H1 (cell line): ENCODE measurements at regions not wholly inside any gene's neighbourhood (a gene's known extent, or its start where the extent isn't known, plus 50 kb on each side); places are given as distances from the start of the nearest gene placed in this dataset.

Experiments used
- CTCF ChIA-PET: fragments of 300-600 bp; sonication (Branson Sonifier 250); formaldehyde crosslinking; loops from one replicate; lab custom pipeline; 2021; ENCODE audit not compliant: partially characterized antibody; lab: Charles Lee
- POLR2A ChIA-PET: fragments of 300-600 bp; sonication (Branson Sonifier 250); formaldehyde crosslinking; loops from one replicate; lab custom pipeline; 2021; ENCODE audit warnings: inconsistent platforms; ENCODE audit not compliant: partially characterized antibody; lab: Charles Lee
- DNase-seq, 2 experiments: peaks; one replicate each; pipeline versions ENCODE4 v3.0.0 to v3.0.0-alpha.2; 2010 to 2022; ENCODE audit warnings: low spot score in 2 of 2, low read depth in 1 of 2, mixed read lengths in 1 of 2
- FAIRE-seq: peaks from 2 replicates; lab custom pipeline; 2011; peaks lifted over from hg19 to GRCh38; lab: Jason Lieb, UNC
- H2AFZ ChIP-seq: 2 replicates; pipeline ENCODE4 v1.8.1; 2012; ENCODE audit warnings: low read length, inconsistent platforms
- H2AK5ac ChIP-seq: 2 replicates; pipeline ENCODE4 v1.6.1; 2013; ENCODE audit warnings: low read depth, low read length
- H2BK120ac ChIP-seq: replicated peaks from 2 replicates; pipeline ENCODE3; 2013; ENCODE audit warnings: low read depth, low read length, inconsistent platforms
- H2BK12ac ChIP-seq: 2 replicates; pipeline ENCODE4 v1.6.1; 2013; ENCODE audit warnings: low read depth, low read length
- H2BK15ac ChIP-seq: 2 replicates; pipeline ENCODE4 v1.6.1; 2013; ENCODE audit warnings: low read length
- H2BK20ac ChIP-seq: 2 replicates; pipeline ENCODE4 v1.6.1; 2013; ENCODE audit warnings: low read length
- H2BK5ac ChIP-seq: 2 replicates; pipeline ENCODE4 v1.6.1; 2013; ENCODE audit warnings: low read depth, low read length
- H3K14ac ChIP-seq: 2 replicates; pipeline ENCODE4 v1.6.1; 2013; ENCODE audit warnings: inconsistent platforms; ENCODE audit not compliant: insufficient read length
- H3K18ac ChIP-seq: 2 replicates; pipeline ENCODE4 v1.6.1; 2013; ENCODE audit warnings: low read length; ENCODE audit errors: extremely low read depth
- H3K23ac ChIP-seq: 2 replicates; pipeline ENCODE4 v1.6.1; 2013; ENCODE audit warnings: inconsistent platforms; ENCODE audit not compliant: insufficient read length
- H3K23me2 ChIP-seq: 2 replicates; pipeline ENCODE4 v1.6.1; 2013; ENCODE audit warnings: low read depth, low read length
- H3K27ac ChIP-seq: 2 replicates; pipeline ENCODE4 v1.6.1; 2011; ENCODE audit warnings: low read depth, low read length, inconsistent platforms
- H3K27me3 ChIP-seq, 4 experiments: replicated peaks in 1 of 4; 1 replicate in 1 of 4; 2 replicates in 3 of 4; pipeline versions ENCODE4 v1.6.1 to v1.8.1; 2011 to 2013; ENCODE audit warnings: low read length in 3 of 4, mild to moderate bottlenecking in 3 of 4, inconsistent platforms in 2 of 4, mixed read lengths in 2 of 4, moderate library complexity in 1 of 4; ENCODE audit not compliant: control insufficient read depth in 3 of 4, insufficient read depth in 3 of 4; ENCODE audit errors: extremely low read depth in 1 of 4
- H3K36me3 ChIP-seq, 4 experiments: 2 replicates each; pipeline versions ENCODE4 v1.6.1 to v1.8.1; 2011 to 2013; ENCODE audit warnings: mild to moderate bottlenecking in 4 of 4, low read length in 3 of 4, moderate library complexity in 2 of 4, control low read depth in 1 of 4, inconsistent platforms in 1 of 4; ENCODE audit not compliant: insufficient read depth in 4 of 4, control insufficient read depth in 2 of 4
- H3K4ac ChIP-seq: replicated peaks from 2 replicates; pipeline ENCODE3; 2013; ENCODE audit warnings: low read length, low read depth, mixed read lengths, inconsistent platforms; ENCODE audit not compliant: insufficient read length
- H3K4me1 ChIP-seq, 4 experiments: replicated peaks in 1 of 4; 1 replicate in 1 of 4; 2 replicates in 3 of 4; pipeline versions ENCODE4 v1.6.1 to v1.8.1; 2011 to 2013; ENCODE audit warnings: low read length in 3 of 4, inconsistent platforms in 2 of 4, mixed read lengths in 1 of 4; ENCODE audit not compliant: insufficient read depth in 4 of 4, control insufficient read depth in 3 of 4
- H3K4me2 ChIP-seq, 2 experiments: 2 replicates each; pipeline versions ENCODE4 v1.6.1 to v1.8.1; 2011 to 2013; ENCODE audit warnings: low read depth in 2 of 2, low read length in 2 of 2, control low read depth in 1 of 2, inconsistent platforms in 1 of 2, mild to moderate bottlenecking in 1 of 2; ENCODE audit not compliant: insufficient read depth in 1 of 2
- H3K4me3 ChIP-seq, 4 experiments: fragments of 200-600, 300-600 bp in 1 of 4; sonication (generic), shearing (Covaris generic), sonication (Bioruptor Twin) in 1 of 4; 2 replicates each; pipeline versions ENCODE4 v1.5.1 to v1.8.1; 2011 to 2016; ENCODE audit warnings: low read length in 4 of 4, low read depth in 3 of 4, control low read depth in 2 of 4, inconsistent platforms in 2 of 4, mild to moderate bottlenecking in 2 of 4, mixed read lengths in 1 of 4, moderate library complexity in 1 of 4; ENCODE audit not compliant: insufficient read depth in 2 of 4; ENCODE audit errors: extremely low read depth in 1 of 4
- H3K56ac ChIP-seq: replicated peaks from 2 replicates; pipeline ENCODE3; 2013; ENCODE audit warnings: low read depth, mild to moderate bottlenecking, mixed read lengths, low read length, inconsistent platforms; ENCODE audit not compliant: insufficient read length
- H3K79me1 ChIP-seq: 2 replicates; pipeline ENCODE4 v1.6.1; 2013; ENCODE audit warnings: low read depth, low read length, control low read depth
- H3K79me2 ChIP-seq, 2 experiments: 2 replicates each; pipeline versions ENCODE4 v1.6.1 to v1.8.1; 2012 to 2013; ENCODE audit warnings: low read length in 2 of 2, mild to moderate bottlenecking in 2 of 2, inconsistent platforms in 1 of 2; ENCODE audit not compliant: insufficient read depth in 2 of 2, control insufficient read depth in 1 of 2
- H3K9ac ChIP-seq, 4 experiments: replicated peaks in 1 of 4; 1 replicate in 1 of 4; 2 replicates in 3 of 4; pipeline versions ENCODE4 v1.6.1 to v1.8.1; 2011 to 2013; ENCODE audit warnings: low read depth in 3 of 4, low read length in 3 of 4, control low read depth in 2 of 4, mild to moderate bottlenecking in 2 of 4, moderate library complexity in 2 of 4, inconsistent platforms in 1 of 4; ENCODE audit errors: extremely low read depth in 1 of 4
- H3K9me3 ChIP-seq, 2 experiments: 2 replicates each; pipeline versions ENCODE4 v1.6.1 to v1.8.1; 2012 to 2013; ENCODE audit warnings: mild to moderate bottlenecking in 2 of 2, moderate library complexity in 2 of 2, control low read depth in 1 of 2, inconsistent platforms in 1 of 2, low read depth in 1 of 2, low read length in 1 of 2, mixed read lengths in 1 of 2; ENCODE audit not compliant: insufficient read depth in 2 of 2
- H4K20me1 ChIP-seq, 2 experiments: replicated peaks in 1 of 2; 2 replicates each; pipeline versions ENCODE3 to v1.8.1; 2011 to 2013; ENCODE audit warnings: inconsistent platforms in 2 of 2, low read length in 2 of 2, mild to moderate bottlenecking in 1 of 2; ENCODE audit not compliant: insufficient read depth in 2 of 2, control insufficient read depth in 1 of 2
- H4K5ac ChIP-seq: 2 replicates; pipeline ENCODE4 v1.6.1; 2013; ENCODE audit warnings: low read length, low read depth, mixed read lengths, inconsistent platforms; ENCODE audit not compliant: insufficient read length
- H4K8ac ChIP-seq: 2 replicates; pipeline ENCODE4 v1.8.0; 2013; ENCODE audit warnings: mild to moderate bottlenecking, moderate library complexity, low read length, inconsistent platforms; ENCODE audit not compliant: insufficient read depth; ENCODE audit errors: extremely low read depth
- H4K91ac ChIP-seq: replicated peaks from 2 replicates; pipeline ENCODE3; 2013; ENCODE audit warnings: low read length, mixed read lengths, inconsistent platforms; ENCODE audit not compliant: insufficient read length
- FOSL1 ChIP-seq: IDR thresholded peaks from 2 replicates; pipeline ENCODE4 v1.6.1; 2011; ENCODE audit warnings: mild to moderate bottlenecking, low read depth, low read length, moderate library complexity; ENCODE audit not compliant: insufficient read depth
- HDAC6 ChIP-seq: IDR thresholded peaks from one replicate; pipeline ENCODE4 v1.7.1; 2012; ENCODE audit warnings: low read depth, mild to moderate bottlenecking, inconsistent platforms, low read length, moderate library complexity
- MAFK ChIP-seq: IDR thresholded peaks from 2 replicates; pipeline ENCODE4 v1.6.1; 2012; ENCODE audit warnings: low read depth, mild to moderate bottlenecking, improper control_type of control experiment, low read length
- NRF1 ChIP-seq: IDR thresholded peaks from 2 replicates; pipeline ENCODE4 v1.6.1; 2011; ENCODE audit warnings: mild to moderate bottlenecking, low read depth, low read length, improper control_type of control experiment
- SRF ChIP-seq: IDR thresholded peaks from 2 replicates; pipeline ENCODE4 v1.6.1; 2011; ENCODE audit warnings: mild to moderate bottlenecking, low read depth, low read length, moderate library complexity
- TAF7 ChIP-seq: optimal IDR thresholded peaks from 2 replicates; pipeline ENCODE3; 2011; ENCODE audit warnings: low read depth, mild to moderate bottlenecking, inconsistent platforms, low read length, moderate library complexity, borderline replicate concordance
- TEAD4 ChIP-seq: IDR thresholded peaks from 2 replicates; pipeline ENCODE4 v1.6.1; 2012; ENCODE audit warnings: low read depth, low read length, inconsistent platforms, mixed read lengths
- ZNF274 ChIP-seq: IDR thresholded peaks from 2 replicates; pipeline ENCODE4 v1.7.0; 2012; ENCODE audit warnings: low read length, borderline replicate concordance; ENCODE audit errors: extremely low read depth
- WGBS, 2 experiments: shearing (Covaris generic) in 1 of 2; methylation state at CpG; one replicate each; pipeline versions ENCODE4 v1.1.6 to v1.1.7; 2013 to 2015; ENCODE audit warnings: low lambda C conversion rate in 2 of 2, mixed read lengths in 2 of 2, inconsistent platforms in 1 of 2, low coverage in 1 of 2, missing lambda C conversion rate in 1 of 2; ENCODE audit not compliant: insufficient replicate concordance in 2 of 2, insufficient coverage in 1 of 2, insufficient read length in 1 of 2; ENCODE audit errors: extremely low coverage in 1 of 2, missing lambda C conversion rate in 1 of 2; 5-methylcytosine and 5-hydroxymethylcytosine counted together
- TF ChIP-seq, protein P1 (sequence below): IDR thresholded peaks from 2 replicates; pipeline ENCODE4 v1.6.1; 2012; ENCODE audit warnings: low read length, inconsistent platforms

DNA sequence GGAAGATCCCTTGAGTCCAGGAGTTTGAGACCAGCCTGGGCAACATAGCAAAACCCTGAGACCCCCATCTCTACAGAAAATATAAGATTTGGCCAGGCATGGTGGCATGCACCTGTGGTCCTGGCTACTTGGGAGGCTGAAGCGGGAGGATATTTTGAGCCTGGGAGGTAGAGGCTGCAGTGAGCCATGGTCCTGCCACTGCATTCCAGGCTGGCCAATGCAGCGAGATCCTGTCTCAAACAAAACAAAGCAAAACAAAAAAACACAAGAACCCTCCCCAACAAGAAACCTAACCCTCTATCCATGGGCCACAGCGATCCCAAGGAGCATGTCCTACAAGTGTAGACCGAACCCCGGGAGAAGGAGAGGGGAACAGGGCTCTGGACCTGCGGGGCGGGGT is 133.3 kb downstream of the MGAT5B start:
- ChIA-PET POLR2A (no interaction called here), CTCF (interaction anchor here (0.6 to 1.5 kb wide), 2 partner anchors 41 to 86 kb away, joined by 4 read pairs; no protein-coding TSS in a partner anchor)
- no peak overlapping the region; the same call in 1 of the 2 replicates for H2BK15ac ChIP-seq
- no peak overlapping the region for H3K4ac ChIP-seq
- H2BK20ac ChIP-seq: peak overlapping the region; percentile 48; the same call in 1 of the 2 replicates
- H3K27me3 ChIP-seq: 0 out of 7 replicates have a peak, but pooled peaks cover 0 to 2% (median 0%) of the 10 kb centered on the region in 4 experiments
- H3K18ac ChIP-seq: no peak overlapping the region
- 96% methylated on average over 5 of the region's 7 CpGs; no CpG with 5 or more reads in 1 of the 2 experiments for WGBS, 2 experiments
- H2BK120ac ChIP-seq: no peak overlapping the region
- no peaks in the 10 kb centered on the region for H3K36me3 ChIP-seq
- no peaks in the 10 kb centered on the region for H4K20me1 ChIP-seq
- H2BK5ac ChIP-seq: peak overlapping the region; percentile 39; the same call in 1 of the 2 replicates
- no peak overlapping the region for H3K4me2 ChIP-seq
- no peaks in the 10 kb centered on the region for H3K23me2 ChIP-seq
- 0 out of 2 replicates have a peak overlapping the region, but pooled peaks have one; percentile 60 for H2BK12ac ChIP-seq
- no peaks in the 10 kb centered on the region for H3K79me2 ChIP-seq
- no peak overlapping the region for H3K4me3 ChIP-seq
- peaks cover 0 to 22% (median 8%) of the 10 kb centered on the region in 4 experiments; a peak in 6 of 7 replicates for H3K4me1 ChIP-seq
- no peak for FAIRE-seq
- no peak overlapping the region for H3K56ac ChIP-seq
- no peak overlapping the region for H3K9ac ChIP-seq
- H3K14ac ChIP-seq: no peak overlapping the region
- no peak overlapping the region for H2AK5ac ChIP-seq
- H4K5ac ChIP-seq: no peak overlapping the region
- H4K8ac ChIP-seq: no peak overlapping the region
- H3K27ac ChIP-seq: no peak overlapping the region
- H4K91ac ChIP-seq: no peak overlapping the region
- H2AFZ ChIP-seq: no peak overlapping the region
- H3K9me3 ChIP-seq: no peaks in the 10 kb centered on the region
- no peaks in the 10 kb centered on the region for H3K79me1 ChIP-seq
- no peak overlapping the region for H3K23ac ChIP-seq
- no peak for DNase-seq
- TF ChIP-seq TAF7: no peak
- TF ChIP-seq NRF1: no peak
- no peak for TF ChIP-seq MAFK
- TF ChIP-seq, protein P1, sequence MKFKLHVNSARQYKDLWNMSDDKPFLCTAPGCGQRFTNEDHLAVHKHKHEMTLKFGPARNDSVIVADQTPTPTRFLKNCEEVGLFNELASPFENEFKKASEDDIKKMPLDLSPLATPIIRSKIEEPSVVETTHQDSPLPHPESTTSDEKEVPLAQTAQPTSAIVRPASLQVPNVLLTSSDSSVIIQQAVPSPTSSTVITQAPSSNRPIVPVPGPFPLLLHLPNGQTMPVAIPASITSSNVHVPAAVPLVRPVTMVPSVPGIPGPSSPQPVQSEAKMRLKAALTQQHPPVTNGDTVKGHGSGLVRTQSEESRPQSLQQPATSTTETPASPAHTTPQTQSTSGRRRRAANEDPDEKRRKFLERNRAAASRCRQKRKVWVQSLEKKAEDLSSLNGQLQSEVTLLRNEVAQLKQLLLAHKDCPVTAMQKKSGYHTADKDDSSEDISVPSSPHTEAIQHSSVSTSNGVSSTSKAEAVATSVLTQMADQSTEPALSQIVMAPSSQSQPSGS: no peak
- TF ChIP-seq SRF: no peak
- no peak for TF ChIP-seq ZNF274
- TF ChIP-seq HDAC6: no peak
- no peak for TF ChIP-seq FOSL1
- no peak for TF ChIP-seq TEAD4
